Neutrophil (primary cell): ENCODE measurements at regions not wholly inside any gene's neighbourhood (a gene's known extent, or its start where the extent isn't known, plus 50 kb on each side); places are given as distances from the start of the nearest gene placed in this dataset.

Source experiments
- H3K27ac ChIP-seq: fragments of 200-600 bp; sonication (generic); 2 replicates; pipeline ENCODE4 v1.5.1; 2016; ENCODE audit warnings: mild to moderate bottlenecking, moderate library complexity
- H3K27me3 ChIP-seq: fragments of 200-600 bp; sonication (generic); 2 replicates; pipeline ENCODE4 v1.6.0; 2016; ENCODE audit warnings: mild to moderate bottlenecking
- H3K36me3 ChIP-seq: fragments of 200-600 bp; sonication (generic); 2 replicates; pipeline ENCODE4 v1.5.1; 2017
- H3K4me1 ChIP-seq, 2 experiments: fragments of 200-600 bp in 1 of 2; sonication (generic) in 1 of 2; 1 replicate in 1 of 2; 2 replicates in 1 of 2; pipeline versions ENCODE4 v1.5.1 to v1.6.1; 2013 to 2016; ENCODE audit warnings: low read depth in 1 of 2, low read length in 1 of 2, mild to moderate bottlenecking in 1 of 2, moderate library complexity in 1 of 2; ENCODE audit not compliant: control insufficient read depth in 1 of 2, insufficient read depth in 1 of 2
- H3K4me3 ChIP-seq, 2 experiments: fragments of 200-600 bp in 1 of 2; sonication (generic) in 1 of 2; 1 replicate in 1 of 2; 2 replicates in 1 of 2; pipeline ENCODE4 v1.5.1; 2013 to 2016; ENCODE audit warnings: low read depth in 1 of 2, low read length in 1 of 2, mild to moderate bottlenecking in 1 of 2, moderate library complexity in 1 of 2
- H3K9me3 ChIP-seq: fragments of 200-600 bp; sonication (generic); 2 replicates; pipeline ENCODE4 v1.5.1; 2016
- TF ChIP-seq, protein P1 (sequence below): fragments of 200-600 bp; sonication (generic); IDR thresholded peaks from 2 replicates; pipeline ENCODE4 v1.5.1; 2016; ENCODE audit warnings: antibody characterized with exemption

DNA sequence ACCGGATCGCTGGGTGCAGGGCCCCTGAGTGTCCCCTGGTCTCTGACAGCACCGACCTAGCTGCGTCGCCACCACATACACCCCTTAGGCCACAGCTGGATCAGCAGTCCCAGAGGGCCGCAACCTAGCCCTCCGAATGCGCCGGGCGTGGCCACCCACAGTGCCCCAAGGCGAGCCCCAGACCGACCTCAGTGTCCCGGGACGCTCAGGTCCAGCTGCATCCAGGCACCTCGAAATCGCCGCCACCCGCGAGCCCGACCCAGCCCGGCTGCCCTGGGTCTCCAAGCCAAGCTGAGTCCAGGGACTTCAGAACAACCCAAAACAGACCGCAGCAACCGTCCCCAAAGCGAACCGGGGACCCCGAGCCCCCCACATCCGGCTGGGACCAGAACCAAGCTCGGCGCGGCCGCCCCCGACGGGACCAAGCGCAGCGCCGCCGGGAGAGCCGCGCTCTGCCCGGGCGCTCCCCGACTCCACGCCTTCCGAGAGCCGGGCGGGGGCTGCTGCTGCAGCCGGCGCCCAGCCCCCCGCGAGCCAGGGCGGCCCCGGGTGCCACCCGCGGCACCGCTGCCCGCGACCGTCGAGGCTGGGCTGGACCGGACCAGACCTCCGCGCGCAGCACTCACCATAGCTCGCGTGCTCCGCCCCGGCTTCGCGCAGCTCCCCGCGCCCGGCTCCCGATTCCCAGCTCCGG lies 54.6 kb upstream of the ECE1 start:
- Histone ChIP-seq H3K36me3 (peaks cover 6% of the 10 kb centered on the region), H3K4me3 (peak overlapping the region; percentile 81 to 99), H3K27me3 (peaks cover 47% of the 10 kb centered on the region), H3K4me1 (peaks cover 64 to 66% of the 10 kb centered on the region in 2 experiments), H3K9me3 (no peaks in the 10 kb centered on the region), H3K27ac (peak overlapping the region; percentile 83)
- TF ChIP-seq, protein P1, sequence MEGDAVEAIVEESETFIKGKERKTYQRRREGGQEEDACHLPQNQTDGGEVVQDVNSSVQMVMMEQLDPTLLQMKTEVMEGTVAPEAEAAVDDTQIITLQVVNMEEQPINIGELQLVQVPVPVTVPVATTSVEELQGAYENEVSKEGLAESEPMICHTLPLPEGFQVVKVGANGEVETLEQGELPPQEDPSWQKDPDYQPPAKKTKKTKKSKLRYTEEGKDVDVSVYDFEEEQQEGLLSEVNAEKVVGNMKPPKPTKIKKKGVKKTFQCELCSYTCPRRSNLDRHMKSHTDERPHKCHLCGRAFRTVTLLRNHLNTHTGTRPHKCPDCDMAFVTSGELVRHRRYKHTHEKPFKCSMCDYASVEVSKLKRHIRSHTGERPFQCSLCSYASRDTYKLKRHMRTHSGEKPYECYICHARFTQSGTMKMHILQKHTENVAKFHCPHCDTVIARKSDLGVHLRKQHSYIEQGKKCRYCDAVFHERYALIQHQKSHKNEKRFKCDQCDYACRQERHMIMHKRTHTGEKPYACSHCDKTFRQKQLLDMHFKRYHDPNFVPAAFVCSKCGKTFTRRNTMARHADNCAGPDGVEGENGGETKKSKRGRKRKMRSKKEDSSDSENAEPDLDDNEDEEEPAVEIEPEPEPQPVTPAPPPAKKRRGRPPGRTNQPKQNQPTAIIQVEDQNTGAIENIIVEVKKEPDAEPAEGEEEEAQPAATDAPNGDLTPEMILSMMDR: no peak

DNA sequence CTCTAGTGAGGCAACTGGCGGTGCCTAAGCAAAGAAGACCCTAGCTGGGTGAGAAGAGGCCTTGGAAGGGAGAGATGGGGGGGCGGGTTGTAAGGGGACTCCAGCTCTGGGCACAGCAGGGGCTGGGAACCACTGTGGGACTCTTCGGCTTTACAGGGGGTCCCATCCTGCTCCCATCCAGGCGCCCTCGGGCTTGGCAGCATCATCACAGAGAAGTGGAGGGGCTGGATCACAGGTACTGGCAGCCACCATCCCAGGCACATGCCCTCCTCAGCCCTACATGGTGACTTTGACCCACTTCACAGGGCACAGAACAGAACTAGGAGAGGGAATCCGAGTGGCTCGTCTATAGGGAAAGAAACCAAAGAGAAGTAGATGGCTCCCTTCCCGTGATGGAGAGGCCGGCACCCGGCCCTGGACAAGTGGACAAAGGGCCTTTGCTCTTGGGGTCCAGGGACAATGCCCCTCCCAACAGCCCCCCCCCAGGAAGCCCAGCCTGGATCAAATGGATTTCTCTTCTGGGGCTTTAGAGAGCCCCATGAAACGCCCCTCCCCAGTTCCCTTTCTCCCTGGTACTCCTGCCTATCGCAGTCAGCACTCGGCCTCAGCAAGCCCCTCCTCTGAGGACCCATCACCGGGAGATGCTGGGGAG lies 54.0 kb upstream of the ECE1 start:
- H3K27me3 ChIP-seq: peaks cover 40% of the 10 kb centered on the region
- no peaks in the 10 kb centered on the region for H3K9me3 ChIP-seq
- peaks cover 8% of the 10 kb centered on the region for H3K36me3 ChIP-seq
- TF ChIP-seq, protein P1: no peak
- peak overlapping the region; percentile 83 for H3K27ac ChIP-seq
- peak overlapping the region; percentile 81 to 99 for H3K4me3 ChIP-seq
- peaks cover 70 to 72% of the 10 kb centered on the region in 2 experiments for H3K4me1 ChIP-seq

DNA sequence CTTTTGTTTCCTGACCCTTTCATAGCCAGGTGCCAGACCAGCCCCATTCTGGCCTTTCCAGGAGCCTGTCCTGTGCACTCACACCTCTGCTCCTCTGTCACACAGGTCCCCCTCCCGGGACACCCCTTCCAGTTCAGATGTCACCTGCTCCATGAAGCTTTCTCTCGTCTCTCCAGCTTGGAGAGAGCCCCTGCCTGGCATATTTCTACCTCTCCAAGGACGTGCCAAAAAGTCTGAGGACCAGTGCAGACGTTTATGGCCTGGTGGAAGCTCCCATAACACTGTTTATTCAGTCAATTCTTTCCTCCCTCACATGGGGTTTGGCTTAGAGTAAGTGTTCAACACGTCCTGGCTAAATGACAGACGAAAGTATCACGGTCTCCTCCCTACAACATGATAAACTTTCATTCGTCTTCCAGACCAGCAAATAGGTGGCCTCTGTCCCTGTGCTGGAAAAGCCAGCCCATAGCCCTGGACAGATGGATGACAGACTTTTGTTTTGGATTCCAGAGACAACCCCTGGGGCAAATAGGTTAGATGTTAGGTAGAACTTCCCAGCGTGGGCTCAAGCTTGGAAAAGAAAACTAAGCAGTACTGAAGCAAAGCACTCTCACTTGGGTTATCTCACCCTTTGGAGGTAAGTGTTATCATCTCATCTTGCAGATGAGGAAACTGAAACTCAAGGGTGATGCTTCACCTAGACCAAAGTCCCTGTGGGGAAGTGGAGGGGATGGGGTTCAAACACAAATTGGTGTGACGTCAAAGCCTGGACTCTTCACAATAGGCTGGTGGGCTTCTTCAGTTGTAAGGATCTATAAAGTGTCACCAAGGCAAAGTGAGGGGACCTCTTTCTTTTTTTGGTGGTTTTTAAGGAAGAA lies 52.9 kb upstream of the ECE1 start:
- peaks cover 81 to 83% of the 10 kb centered on the region in 2 experiments for H3K4me1 ChIP-seq
- H3K27me3 ChIP-seq: peaks cover 30% of the 10 kb centered on the region
- H3K9me3 ChIP-seq: no peaks in the 10 kb centered on the region
- H3K27ac ChIP-seq: peak overlapping the region; percentile 48
- H3K4me3 ChIP-seq: peak overlapping the region; percentile 81 to 99
- TF ChIP-seq, protein P1: no peak
- H3K36me3 ChIP-seq: peaks cover 8% of the 10 kb centered on the region

DNA sequence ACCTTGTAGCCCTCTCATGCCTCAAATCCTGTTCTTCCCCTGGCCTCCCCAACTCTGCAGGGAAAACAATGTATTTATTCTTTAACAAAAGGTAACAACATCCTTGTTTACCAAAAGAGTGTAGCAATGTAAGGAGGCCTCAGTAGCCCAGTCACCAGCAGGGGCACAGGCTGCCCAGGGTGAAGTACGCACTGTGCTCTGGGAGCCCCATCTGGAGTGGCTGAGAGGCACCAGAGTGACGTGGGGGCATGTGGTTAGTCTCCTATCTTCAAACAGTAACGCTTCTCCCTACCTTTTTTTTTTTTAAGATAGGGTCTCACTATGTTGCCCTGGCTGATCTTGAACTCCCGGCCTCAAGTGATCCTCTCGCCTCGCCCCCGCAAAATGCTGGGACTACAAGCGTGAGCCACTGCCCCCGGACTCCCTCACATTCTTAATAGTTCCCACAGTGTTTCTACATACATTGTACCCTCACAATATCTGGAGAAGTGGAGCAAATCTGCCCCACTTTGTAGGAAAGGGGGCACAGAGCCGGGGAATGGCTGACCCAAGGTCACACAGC lies 51.3 kb upstream of the ECE1 start:
- no peak overlapping the region for H3K4me3 ChIP-seq
- peaks cover 14% of the 10 kb centered on the region for H3K27me3 ChIP-seq
- peak overlapping the region; percentile 97 for H3K27ac ChIP-seq
- peaks cover 8% of the 10 kb centered on the region for H3K36me3 ChIP-seq
- peaks cover 93 to 94% of the 10 kb centered on the region in 2 experiments for H3K4me1 ChIP-seq
- TF ChIP-seq, protein P1: no peak
- no peaks in the 10 kb centered on the region for H3K9me3 ChIP-seq

DNA sequence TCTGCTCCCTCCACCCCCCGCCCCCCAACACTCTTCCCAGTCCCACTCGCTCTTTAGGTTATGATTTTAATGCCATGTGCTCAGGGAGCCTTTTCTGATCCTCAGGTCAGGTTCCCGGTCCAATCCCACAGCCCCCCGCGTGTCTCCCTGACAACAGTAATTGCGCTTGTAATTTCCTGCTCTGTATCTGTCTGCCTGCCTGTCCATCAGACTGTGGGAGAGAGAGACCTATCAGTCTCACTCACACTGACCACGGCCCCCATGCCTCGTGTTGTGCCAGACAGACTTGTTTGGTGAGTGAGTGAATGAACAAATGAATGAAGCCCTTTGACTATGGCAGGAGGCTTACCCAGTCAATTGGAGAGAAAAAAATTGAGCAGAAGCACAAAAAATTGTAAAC lies 50.8 kb upstream of the ECE1 start:
- H3K36me3 ChIP-seq: peaks cover 8% of the 10 kb centered on the region
- peaks cover 9% of the 10 kb centered on the region for H3K27me3 ChIP-seq
- no peak overlapping the region for H3K4me3 ChIP-seq
- H3K4me1 ChIP-seq: peaks cover 93 to 94% of the 10 kb centered on the region in 2 experiments
- H3K9me3 ChIP-seq: no peaks in the 10 kb centered on the region
- H3K27ac ChIP-seq: peak overlapping the region; percentile 97
- TF ChIP-seq, protein P1: no peak
